T-cell (primary cell): ENCODE measurements at regions not wholly inside any gene's neighbourhood (a gene's known extent, or its start where the extent isn't known, plus 50 kb on each side); places are given as distances from the start of the nearest gene placed in this dataset.

ENCODE experiments used
- ATAC-seq, 4 experiments: fragments of 200-7000 bp in 3 of 4; fragments of 150-1000 bp in 1 of 4; cut with Tn5 transposase; replicated peaks in 1 of 4; 1 replicate in 3 of 4; 2 replicates in 1 of 4; pipeline ENCODE4 v1.10.0; 2021; ENCODE audit warnings: moderate library complexity in 3 of 4, mild to moderate bottlenecking in 2 of 4, moderate number of reproducible peaks in 1 of 4
- CTCF ChIA-PET, 2 donors: fragments of 300-600 bp; sonication (Branson Sonifier 250); formaldehyde crosslinking; loops; one replicate each; lab custom pipeline; 2022; ENCODE audit warnings: antibody characterized with exemption in 2 of 2; lab: Charles Lee
- POLR2A ChIA-PET, 2 donors: fragments of 300-600 bp; sonication (Branson Sonifier 250); formaldehyde crosslinking; loops; one replicate each; lab custom pipeline; 2022; ENCODE audit warnings: antibody characterized with exemption in 2 of 2; lab: Charles Lee
- DNase-seq, 35 experiments: peaks; one replicate each; pipeline versions ENCODE4 v3.0.0 to v3.0.0-alpha.2; 2013 to 2023
- H3K27ac ChIP-seq: one replicate; pipeline ENCODE4 v1.5.1; 2013; ENCODE audit warnings: low read length
- H3K27me3 ChIP-seq, 2 experiments: replicated peaks in 1 of 2; 1 replicate in 1 of 2; 2 replicates in 1 of 2; pipeline versions ENCODE4 v1.6.1 to v1.7.0; 2013; ENCODE audit warnings: low read length in 1 of 2, mixed read lengths in 1 of 2; ENCODE audit not compliant: control insufficient read depth in 2 of 2, insufficient read depth in 2 of 2; ENCODE audit errors: extremely low read depth in 1 of 2
- H3K36me3 ChIP-seq, 2 donors: 1 replicate in 1 of 2; 2 replicates in 1 of 2; pipeline versions ENCODE4 v1.6.1 to v1.7.0; 2013; ENCODE audit warnings: low read length in 1 of 2; ENCODE audit not compliant: control insufficient read depth in 2 of 2, insufficient read depth in 1 of 2; ENCODE audit errors: extremely low read depth in 1 of 2
- H3K4me1 ChIP-seq, 2 experiments: 1 replicate in 1 of 2; 2 replicates in 1 of 2; pipeline versions ENCODE4 v1.6.1 to v1.7.0; 2013; ENCODE audit warnings: low read length in 2 of 2, mixed read lengths in 1 of 2; ENCODE audit not compliant: insufficient read depth in 2 of 2, control insufficient read depth in 1 of 2; ENCODE audit errors: extremely low read depth in 1 of 2
- H3K4me3 ChIP-seq, 2 donors: 1 replicate in 1 of 2; 2 replicates in 1 of 2; pipeline versions ENCODE4 v1.5.1 to v1.7.0; 2013; ENCODE audit warnings: mild to moderate bottlenecking in 2 of 2, low read length in 1 of 2, moderate library complexity in 1 of 2; ENCODE audit not compliant: control insufficient read depth in 1 of 2; ENCODE audit errors: extremely low read depth in 1 of 2
- H3K9me3 ChIP-seq: 2 replicates; pipeline ENCODE4 v1.7.0; 2013
- H3K27ac Mint-ChIP-seq, 2 donors: one replicate each; pipeline ENCODE4 v1.8.0; 2020 to 2021; ENCODE audit warnings: mild to moderate bottlenecking in 2 of 2, mixed read lengths in 2 of 2
- H3K27me3 Mint-ChIP-seq, 2 donors: one replicate each; pipeline ENCODE4 v1.8.0; 2021 to 2022; ENCODE audit warnings: mixed read lengths in 2 of 2
- H3K36me3 Mint-ChIP-seq: one replicate; pipeline ENCODE4 v1.8.0; 2021; ENCODE audit warnings: mixed read lengths
- H3K4me1 Mint-ChIP-seq, 3 donors: one replicate each; pipeline ENCODE4 v1.8.0; 2020 to 2022; ENCODE audit warnings: mixed read lengths in 3 of 3, mild to moderate bottlenecking in 1 of 3
- H3K4me3 Mint-ChIP-seq, 3 donors: one replicate each; pipeline ENCODE4 v1.8.0; 2020 to 2022; ENCODE audit warnings: mild to moderate bottlenecking in 3 of 3, mixed read lengths in 3 of 3, moderate library complexity in 3 of 3
- H3K9me3 Mint-ChIP-seq, 3 donors: one replicate each; pipeline ENCODE4 v1.8.0; 2020 to 2022; ENCODE audit warnings: mixed read lengths in 3 of 3
- WGBS: methylation state at CpG from one replicate; pipeline ENCODE4 v1.1.5; 2013; ENCODE audit warnings: missing lambda C conversion rate; ENCODE audit not compliant: insufficient coverage; 5-methylcytosine and 5-hydroxymethylcytosine counted together

DNA sequence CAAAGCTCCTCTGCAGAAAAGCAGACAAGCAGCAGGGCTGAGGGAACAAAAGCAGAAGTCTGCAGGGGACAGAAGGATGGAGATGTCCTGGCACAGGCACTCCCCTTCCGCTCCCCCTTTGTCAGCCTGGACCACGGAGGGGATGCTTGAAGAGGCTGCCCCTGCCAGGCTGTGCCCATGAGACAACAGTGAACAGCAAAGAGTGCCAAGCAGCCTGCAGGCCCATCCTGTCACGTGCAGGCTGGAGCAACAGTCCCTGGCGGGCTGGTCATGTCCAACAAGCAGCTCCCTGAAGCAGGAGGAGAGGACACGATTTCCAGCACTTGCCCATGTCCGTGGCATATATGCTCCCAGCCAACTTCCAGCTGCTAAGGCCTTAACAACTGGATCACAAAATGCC, 132.3 kb downstream of the IRX2 start:
- CTCF ChIA-PET = interaction anchor here in 1 of 2 donors (0.7 kb wide), 1 partner anchor 20 kb away, joined by 4 read pairs; no protein-coding TSS in a partner anchor
- WGBS = 51% methylated on average over 4 of the region's 6 CpGs
- Mint-ChIP-seq H3K27ac (no peak overlapping the region), H3K27me3 (peaks cover 1 to 4% of the 10 kb centered on the region in 2 donors), H3K9me3 (peaks cover 2 to 5% (median 4%) of the 10 kb centered on the region in 3 donors), H3K4me3 (no peak overlapping the region), H3K36me3 (no peaks in the 10 kb centered on the region), H3K4me1 (no peaks in the 10 kb centered on the region)
- DNase-seq (no peak), ATAC-seq (no peak)
- Histone ChIP-seq H3K4me1 (no peaks in the 10 kb centered on the region), H3K36me3 (no peaks in the 10 kb centered on the region), H3K9me3 (no peaks in the 10 kb centered on the region), H3K27me3 (peaks cover 0 to 11% of the 10 kb centered on the region in 2 experiments), H3K4me3 (no peak overlapping the region), H3K27ac (no peak overlapping the region)
- POLR2A ChIA-PET = no interaction called here

GRCh38 chr5:2617461-2617860, 134.0 kb downstream of the IRX2 start:
- Histone ChIP-seq H3K4me1 (no peaks in the 10 kb centered on the region), H3K4me3 (no peak overlapping the region), H3K9me3 (no peaks in the 10 kb centered on the region), H3K36me3 (no peaks in the 10 kb centered on the region), H3K27ac (no peak overlapping the region), H3K27me3 (peaks cover 0 to 11% of the 10 kb centered on the region in 2 experiments)
- POLR2A ChIA-PET = no interaction called here
- H3K27me3 Mint-ChIP-seq = peaks cover 1 to 4% of the 10 kb centered on the region in 2 donors
- CTCF ChIA-PET = no interaction called here
- no peak overlapping the region for H3K4me3 Mint-ChIP-seq
- ATAC-seq = no peak
- H3K9me3 Mint-ChIP-seq = peaks cover 2 to 8% (median 4%) of the 10 kb centered on the region in 3 donors
- no peaks in the 10 kb centered on the region for H3K4me1 Mint-ChIP-seq
- WGBS = 60% methylated on average over 1 of the region's 5 CpGs
- no peak for DNase-seq
- no peaks in the 10 kb centered on the region for H3K36me3 Mint-ChIP-seq
- H3K27ac Mint-ChIP-seq = no peak overlapping the region

- H3K4me3 Mint-ChIP-seq = no peak overlapping the region
- POLR2A ChIA-PET = no interaction called here
- CTCF ChIA-PET = no interaction called here
- Histone ChIP-seq H3K36me3 (no peaks in the 10 kb centered on the region), H3K27ac (no peak overlapping the region), H3K27me3 (peaks cover 0 to 11% of the 10 kb centered on the region in 2 experiments), H3K9me3 (no peaks in the 10 kb centered on the region), H3K4me1 (no peaks in the 10 kb centered on the region), H3K4me3 (no peak overlapping the region)
- WGBS = 82% methylated on average over 2 of the region's 4 CpGs
- H3K9me3 Mint-ChIP-seq = peaks cover 2 to 8% (median 4%) of the 10 kb centered on the region in 3 donors
- no peak for DNase-seq
- peaks cover 1 to 4% of the 10 kb centered on the region in 2 donors for H3K27me3 Mint-ChIP-seq
- H3K4me1 Mint-ChIP-seq = no peaks in the 10 kb centered on the region
- H3K36me3 Mint-ChIP-seq = no peaks in the 10 kb centered on the region
- no peak overlapping the region for H3K27ac Mint-ChIP-seq
- ATAC-seq = no peak
Observed at GRCh38 chr5:2615917-2616316, 135.6 kb downstream of the IRX2 start.

GRCh38 chr5:2614571-2614970, 136.9 kb downstream of the IRX2 start:
- ChIA-PET POLR2A (no interaction called here), CTCF (no interaction called here)
- Histone ChIP-seq H3K9me3 (no peaks in the 10 kb centered on the region), H3K27ac (no peak overlapping the region), H3K4me1 (no peaks in the 10 kb centered on the region), H3K4me3 (no peak overlapping the region), H3K27me3 (peaks cover 0 to 11% of the 10 kb centered on the region in 2 experiments), H3K36me3 (no peaks in the 10 kb centered on the region)
- Mint-ChIP-seq H3K36me3 (no peaks in the 10 kb centered on the region), H3K9me3 (peaks cover 4 to 8% (median 4%) of the 10 kb centered on the region in 3 donors), H3K27ac (no peak overlapping the region), H3K4me1 (no peaks in the 10 kb centered on the region), H3K27me3 (peaks cover 1 to 4% of the 10 kb centered on the region in 2 donors), H3K4me3 (no peak overlapping the region)
- ATAC-seq = no peak
- 93% methylated on average over 8 of the region's 11 CpGs for WGBS
- no peak for DNase-seq

DNA sequence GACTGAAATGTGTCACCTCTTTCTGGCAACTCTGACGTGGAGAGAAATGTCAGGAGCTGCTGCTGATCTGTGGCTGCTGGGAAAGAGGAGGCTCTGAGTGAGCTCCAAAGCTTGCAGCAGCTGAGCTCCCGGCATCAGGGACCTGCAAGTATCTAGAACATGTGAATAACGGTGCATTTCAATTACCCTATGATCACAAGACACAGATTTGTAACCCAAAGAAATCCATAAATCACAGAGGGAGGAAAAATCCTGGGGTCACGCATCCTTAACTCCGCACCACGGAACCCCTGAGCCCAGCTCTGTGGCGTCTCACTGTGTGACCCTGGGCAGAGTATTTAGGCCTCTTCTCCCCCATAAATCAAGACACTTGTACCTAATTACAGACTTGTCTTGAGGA, 139.8 kb downstream of the IRX2 start:
- no peak overlapping the region for H3K4me3 Mint-ChIP-seq

DNA sequence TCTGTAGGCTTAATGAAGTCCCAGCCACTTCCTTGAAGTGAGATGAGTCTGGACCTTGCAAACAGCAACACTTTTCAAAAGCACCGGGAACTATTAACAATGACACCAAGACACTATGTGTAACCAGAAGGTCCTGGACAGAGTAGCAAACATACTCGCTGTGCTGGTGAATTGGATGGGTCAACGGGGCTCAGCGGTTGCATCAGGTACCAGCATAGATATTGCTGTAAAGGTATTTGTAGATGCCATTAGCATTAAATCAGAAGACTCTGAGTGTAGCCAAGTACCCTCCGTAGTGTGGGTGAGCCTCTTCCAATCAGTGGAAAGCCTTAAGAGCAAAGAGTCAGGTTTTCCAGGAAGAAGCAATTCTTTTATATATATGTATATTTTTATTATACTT, 140.5 kb downstream of the IRX2 start:
- POLR2A ChIA-PET = no interaction called here
- no peaks in the 10 kb centered on the region for H3K36me3 Mint-ChIP-seq

More for the DNA sequence above, 139.8 kb downstream of the IRX2 start:
- no peak for ATAC-seq
- H3K36me3 Mint-ChIP-seq = no peaks in the 10 kb centered on the region
- Histone ChIP-seq H3K4me3 (no peak overlapping the region), H3K36me3 (no peaks in the 10 kb centered on the region), H3K4me1 (no peaks in the 10 kb centered on the region), H3K9me3 (no peaks in the 10 kb centered on the region), H3K27ac (no peak overlapping the region), H3K27me3 (peaks cover 0 to 2% of the 10 kb centered on the region in 2 experiments)
- H3K27ac Mint-ChIP-seq = no peak overlapping the region
- H3K9me3 Mint-ChIP-seq = peaks cover 7 to 8% (median 7%) of the 10 kb centered on the region in 3 donors
- DNase-seq = no peak
- POLR2A ChIA-PET = no interaction called here
- no peaks in the 10 kb centered on the region for H3K27me3 Mint-ChIP-seq
- CTCF ChIA-PET = no interaction called here
- no peaks in the 10 kb centered on the region for H3K4me1 Mint-ChIP-seq
- WGBS = 75% methylated on average over 5 of the region's 7 CpGs

GRCh38 chr5:2608391-2608790, 143.1 kb downstream of the IRX2 start:
- POLR2A ChIA-PET = no interaction called here
- Histone ChIP-seq H3K9me3 (no peaks in the 10 kb centered on the region), H3K27me3 (peaks cover 0 to 2% of the 10 kb centered on the region in 2 experiments), H3K36me3 (no peaks in the 10 kb centered on the region), H3K27ac (no peak overlapping the region), H3K4me3 (no peak overlapping the region), H3K4me1 (no peaks in the 10 kb centered on the region)
- Mint-ChIP-seq H3K9me3 (peaks cover 2 to 5% (median 3%) of the 10 kb centered on the region in 3 donors), H3K4me1 (no peaks in the 10 kb centered on the region), H3K4me3 (no peak overlapping the region), H3K36me3 (no peaks in the 10 kb centered on the region), H3K27ac (no peak overlapping the region), H3K27me3 (no peaks in the 10 kb centered on the region)
- ATAC-seq (no peak), DNase-seq (no peak)
- WGBS = 61% methylated on average over 2 of the region's 6 CpGs
- CTCF ChIA-PET = no interaction called here

More for the DNA sequence above, 140.5 kb downstream of the IRX2 start:
- H3K36me3 ChIP-seq = no peaks in the 10 kb centered on the region
- H3K4me3 ChIP-seq = no peak overlapping the region
- no peak overlapping the region for H3K27ac Mint-ChIP-seq
- H3K27ac ChIP-seq = no peak overlapping the region
- CTCF ChIA-PET = no interaction called here
- no peak for ATAC-seq
- peaks cover 7% of the 10 kb centered on the region in 3 donors for H3K9me3 Mint-ChIP-seq
- no peaks in the 10 kb centered on the region for H3K27me3 Mint-ChIP-seq
- H3K4me1 ChIP-seq = no peaks in the 10 kb centered on the region
- no peak for DNase-seq
- peaks cover 0 to 2% of the 10 kb centered on the region in 2 experiments for H3K27me3 ChIP-seq
- 90% methylated on average over 4 of the region's 5 CpGs for WGBS
- no peak overlapping the region for H3K4me3 Mint-ChIP-seq
- H3K9me3 ChIP-seq = no peaks in the 10 kb centered on the region
- H3K4me1 Mint-ChIP-seq = no peaks in the 10 kb centered on the region
